Neuronal stem cell (in vitro differentiated cells): ENCODE measurements at regions not wholly inside any gene's neighbourhood (a gene's known extent, or its start where the extent isn't known, plus 50 kb on each side); places are given as distances from the start of the nearest gene placed in this dataset.

ENCODE experiments used
- DNase-seq: peaks from one replicate; pipeline ENCODE4 v3.0.0-alpha.2; 2013; ENCODE audit warnings: low spot score
- H2AFZ ChIP-seq: one replicate; pipeline ENCODE4 v1.6.1; 2013; ENCODE audit warnings: mild to moderate bottlenecking, low read length, inconsistent platforms
- H2AK5ac ChIP-seq: 2 replicates; pipeline ENCODE4 v1.6.1; 2013; ENCODE audit warnings: low read depth, mild to moderate bottlenecking, inconsistent platforms, low read length, moderate library complexity, mixed read lengths
- H2BK120ac ChIP-seq: 2 replicates; pipeline ENCODE4 v1.6.1; 2013; ENCODE audit warnings: low read depth, mild to moderate bottlenecking, inconsistent platforms, low read length, moderate library complexity, mixed read lengths
- H2BK12ac ChIP-seq: one replicate; pipeline ENCODE4 v1.6.1; 2013; ENCODE audit warnings: low read length, inconsistent platforms
- H2BK15ac ChIP-seq: 2 replicates; pipeline ENCODE4 v1.6.1; 2013; ENCODE audit warnings: mild to moderate bottlenecking, low read length, inconsistent platforms, mixed read lengths
- H2BK5ac ChIP-seq: one replicate; pipeline ENCODE4 v1.6.1; 2013; ENCODE audit warnings: inconsistent platforms, mild to moderate bottlenecking, low read length, moderate library complexity
- H3K14ac ChIP-seq: one replicate; pipeline ENCODE4 v1.6.1; 2013; ENCODE audit warnings: low read length, inconsistent platforms
- H3K18ac ChIP-seq: 2 replicates; pipeline ENCODE4 v1.6.1; 2013; ENCODE audit warnings: low read length, inconsistent platforms
- H3K23ac ChIP-seq: 2 replicates; pipeline ENCODE4 v1.6.1; 2013; ENCODE audit warnings: low read depth, mild to moderate bottlenecking, mixed read lengths, low read length, inconsistent platforms; ENCODE audit not compliant: poor library complexity
- H3K27ac ChIP-seq: replicated peaks from 3 replicates; pipeline ENCODE4 v1.5.1; 2013; ENCODE audit warnings: low read length, inconsistent platforms
- H3K27me3 ChIP-seq, 3 experiments: 2 replicates each; pipeline ENCODE4 v1.6.1; 2013; ENCODE audit warnings: low read length in 3 of 3, mild to moderate bottlenecking in 2 of 3, inconsistent platforms in 1 of 3, low read depth in 1 of 3, mixed read lengths in 1 of 3, moderate library complexity in 1 of 3; ENCODE audit not compliant: control insufficient read depth in 3 of 3, insufficient read depth in 3 of 3
- H3K36me3 ChIP-seq, 2 donors: replicated peaks in 1 of 2; 2 replicates each; pipeline ENCODE4 v1.6.1; 2013; ENCODE audit warnings: low read length in 2 of 2; ENCODE audit not compliant: control insufficient read depth in 2 of 2, insufficient read depth in 2 of 2
- H3K4ac ChIP-seq: 2 replicates; pipeline ENCODE4 v1.6.1; 2013; ENCODE audit warnings: inconsistent platforms, mild to moderate bottlenecking, low read length, moderate library complexity
- H3K4me1 ChIP-seq, 2 donors: 1 replicate in 1 of 2; 2 replicates in 1 of 2; pipeline ENCODE4 v1.6.1; 2013; ENCODE audit warnings: low read length in 2 of 2, low read depth in 1 of 2; ENCODE audit not compliant: control insufficient read depth in 2 of 2, insufficient read depth in 1 of 2
- H3K4me2 ChIP-seq: one replicate; pipeline ENCODE4 v1.6.1; 2013; ENCODE audit warnings: mild to moderate bottlenecking, low read length, inconsistent platforms; ENCODE audit not compliant: insufficient read depth, poor library complexity, severe bottlenecking
- H3K4me3 ChIP-seq, 2 donors: 2 replicates each; pipeline ENCODE4 v1.5.1; 2013; ENCODE audit warnings: low read length in 2 of 2, mild to moderate bottlenecking in 2 of 2, inconsistent platforms in 1 of 2, moderate library complexity in 1 of 2
- H3K79me1 ChIP-seq: one replicate; pipeline ENCODE4 v1.6.1; 2013; ENCODE audit warnings: low read depth, mild to moderate bottlenecking, inconsistent platforms, low read length, moderate library complexity
- H3K9ac ChIP-seq: one replicate; pipeline ENCODE4 v1.6.1; 2013; ENCODE audit warnings: mild to moderate bottlenecking, low read depth, low read length, inconsistent platforms; ENCODE audit not compliant: poor library complexity
- H3K9me3 ChIP-seq, 2 donors: replicated peaks in 1 of 2; 2 replicates each; pipeline versions ENCODE3 to v1.6.1; 2013; ENCODE audit warnings: low read length in 2 of 2, mild to moderate bottlenecking in 2 of 2, inconsistent platforms in 1 of 2, low read depth in 1 of 2, mixed read lengths in 1 of 2, moderate library complexity in 1 of 2; ENCODE audit not compliant: control insufficient read depth in 2 of 2, insufficient read depth in 1 of 2
- H4K8ac ChIP-seq: one replicate; pipeline ENCODE4 v1.6.1; 2013; ENCODE audit warnings: low read depth, mild to moderate bottlenecking, inconsistent platforms, low read length, moderate library complexity
- H4K91ac ChIP-seq: one replicate; pipeline ENCODE4 v1.6.1; 2013; ENCODE audit warnings: low read length, low read depth, mild to moderate bottlenecking, inconsistent platforms; ENCODE audit not compliant: poor library complexity
- WGBS, 2 donors: extraction: QIAGEN DNeasy Blood & Tissue Kit; methylation state at CpG; one replicate each; pipeline ENCODE4 v1.1.7; 2013; ENCODE audit warnings: missing lambda C conversion rate in 2 of 2, mixed read lengths in 1 of 2; ENCODE audit not compliant: insufficient read length in 2 of 2, insufficient replicate concordance in 1 of 2; ENCODE audit errors: extremely low coverage in 2 of 2; 5-methylcytosine and 5-hydroxymethylcytosine counted together

GRCh38 chr10:69738071-69738470 lies 63.6 kb upstream of the COL13A1 start:
- Histone ChIP-seq H3K36me3 (no peaks in the 10 kb centered on the region), H3K4me2 (no peak overlapping the region), H2AK5ac (peak overlapping the region; percentile 41), H3K18ac (no peak overlapping the region), H3K4ac (no peak overlapping the region), H4K91ac (no peak overlapping the region), H3K9ac (peak overlapping the region; percentile 25), H3K27ac (no peak overlapping the region), H2BK15ac (no peak overlapping the region), H3K79me1 (no peaks in the 10 kb centered on the region), H2BK120ac (no peak overlapping the region), H3K27me3 (peaks cover 0 to 2% (median 0%) of the 10 kb centered on the region in 3 experiments), H2AFZ (no peak overlapping the region), H2BK5ac (no peak overlapping the region), H2BK12ac (no peak overlapping the region), H3K23ac (peak overlapping the region; percentile 47), H3K4me1 (peaks cover 2 to 3% of the 10 kb centered on the region in 2 donors), H3K4me3 (no peak overlapping the region), H4K8ac (no peak overlapping the region), H3K9me3 (no peaks in the 10 kb centered on the region), H3K14ac (no peak overlapping the region)
- no peak for DNase-seq
- WGBS, 2 donors = no CpG with 5 or more reads among the region's 5 CpGs

- H3K9me3 ChIP-seq = no peaks in the 10 kb centered on the region
- H3K79me1 ChIP-seq = no peaks in the 10 kb centered on the region
- no peak overlapping the region for H3K4me3 ChIP-seq
- no peak overlapping the region for H2BK120ac ChIP-seq
- H2BK12ac ChIP-seq = no peak overlapping the region
- DNase-seq = no peak
- H2BK15ac ChIP-seq = no peak overlapping the region
- no peak overlapping the region for H3K23ac ChIP-seq
- no peak overlapping the region for H4K8ac ChIP-seq
- no peak overlapping the region for H3K27ac ChIP-seq
- H3K36me3 ChIP-seq = no peaks in the 10 kb centered on the region
- no CpG with 5 or more reads among the region's 6 CpGs for WGBS, 2 donors
- peak overlapping the region; percentile 82 for H2AFZ ChIP-seq
- H3K4me2 ChIP-seq = no peak overlapping the region
- H2BK5ac ChIP-seq = no peak overlapping the region
- H2AK5ac ChIP-seq = peak overlapping the region; percentile 36
- H3K27me3 ChIP-seq = peaks cover 0 to 2% (median 0%) of the 10 kb centered on the region in 3 experiments
- peak overlapping the region; percentile 9 for H4K91ac ChIP-seq
- no peak overlapping the region for H3K14ac ChIP-seq
- H3K9ac ChIP-seq = no peak overlapping the region
- H3K18ac ChIP-seq = peak overlapping the region; percentile 38
- H3K4me1 ChIP-seq = peaks cover 2 to 3% of the 10 kb centered on the region in 2 donors
- no peak overlapping the region for H3K4ac ChIP-seq
Measured at GRCh38 chr10:69738858-69739435, 62.8 kb upstream of the COL13A1 start.

GRCh38 chr10:69739634-69740033 lies 62.1 kb upstream of the COL13A1 start:
- no peak overlapping the region for H3K4ac ChIP-seq
- no peaks in the 10 kb centered on the region for H3K36me3 ChIP-seq
- H3K23ac ChIP-seq = no peak overlapping the region
- no peaks in the 10 kb centered on the region for H3K27me3 ChIP-seq
- H2AK5ac ChIP-seq = peak overlapping the region; percentile 36
- no peak overlapping the region for H3K14ac ChIP-seq
- H3K9me3 ChIP-seq = no peaks in the 10 kb centered on the region
- no peak overlapping the region for H3K9ac ChIP-seq
- H2BK15ac ChIP-seq = no peak overlapping the region
- H4K8ac ChIP-seq = no peak overlapping the region
- WGBS, 2 donors = no CpG with 5 or more reads among the region's 7 CpGs
- DNase-seq = no peak
- peak overlapping the region; percentile 82 for H2AFZ ChIP-seq
- no peak overlapping the region for H2BK120ac ChIP-seq
- H3K18ac ChIP-seq = no peak overlapping the region
- no peak overlapping the region for H3K27ac ChIP-seq
- no peak overlapping the region for H3K4me3 ChIP-seq
- peaks cover 1 to 2% of the 10 kb centered on the region in 2 donors for H3K4me1 ChIP-seq
- H2BK12ac ChIP-seq = no peak overlapping the region
- H2BK5ac ChIP-seq = no peak overlapping the region
- H3K79me1 ChIP-seq = no peaks in the 10 kb centered on the region
- no peak overlapping the region for H4K91ac ChIP-seq
- no peak overlapping the region for H3K4me2 ChIP-seq

- no peak overlapping the region for H3K14ac ChIP-seq
- H3K18ac ChIP-seq = no peak overlapping the region
- no peak overlapping the region for H2BK5ac ChIP-seq
- no peak overlapping the region for H3K4me2 ChIP-seq
- H3K4me3 ChIP-seq = no peak overlapping the region
- WGBS, 2 donors = no CpG with 5 or more reads among the region's 3 CpGs
- no peak overlapping the region for H2BK12ac ChIP-seq
- no peaks in the 10 kb centered on the region for H3K9me3 ChIP-seq
- no peak overlapping the region for H4K91ac ChIP-seq
- H4K8ac ChIP-seq = no peak overlapping the region
- H3K9ac ChIP-seq = no peak overlapping the region
- H3K23ac ChIP-seq = no peak overlapping the region
- peaks cover 1 to 2% of the 10 kb centered on the region in 2 donors for H3K4me1 ChIP-seq
- DNase-seq = no peak
- no peak overlapping the region for H2AFZ ChIP-seq
- no peak overlapping the region for H2BK15ac ChIP-seq
- H2AK5ac ChIP-seq = no peak overlapping the region
- no peaks in the 10 kb centered on the region for H3K36me3 ChIP-seq
- peaks cover 0 to 1% (median 0%) of the 10 kb centered on the region in 3 experiments for H3K27me3 ChIP-seq
- H3K79me1 ChIP-seq = no peaks in the 10 kb centered on the region
- no peak overlapping the region for H2BK120ac ChIP-seq
- no peak overlapping the region for H3K27ac ChIP-seq
- no peak overlapping the region for H3K4ac ChIP-seq
Measured at GRCh38 chr10:69740126-69740525, 61.6 kb upstream of the COL13A1 start.
